GM10248 (cell line): ENCODE measurements at regions not wholly inside any gene's neighbourhood (a gene's known extent, or its start where the extent isn't known, plus 50 kb on each side); places are given as distances from the start of the nearest gene placed in this dataset.

Experiments used
- CTCF ChIA-PET: fragments of 300-600 bp; sonication (Branson Sonifier 250); formaldehyde crosslinking; extraction: SDS; loops from one replicate; lab custom pipeline; 2021; ENCODE audit warnings: antibody characterized with exemption; lab: Yijun Ruan, JAX
- POLR2A ChIA-PET: fragments of 350-650 bp; sonication (Branson Sonifier 250); formaldehyde crosslinking; extraction: SDS; loops from one replicate; lab custom pipeline; 2020; ENCODE audit warnings: antibody characterized with exemption; lab: Yijun Ruan, JAX
- DNase-seq: peaks from one replicate; pipeline ENCODE4 v3.0.0; 2012; ENCODE audit errors: extremely low spot score
- TF ChIP-seq, protein P1 (sequence below): IDR thresholded peaks from 2 replicates; pipeline ENCODE4 v1.5.1; 2012; ENCODE audit warnings: mild to moderate bottlenecking, low read depth; ENCODE audit errors: extremely low read depth, missing control alignments, control extremely low read depth

DNA sequence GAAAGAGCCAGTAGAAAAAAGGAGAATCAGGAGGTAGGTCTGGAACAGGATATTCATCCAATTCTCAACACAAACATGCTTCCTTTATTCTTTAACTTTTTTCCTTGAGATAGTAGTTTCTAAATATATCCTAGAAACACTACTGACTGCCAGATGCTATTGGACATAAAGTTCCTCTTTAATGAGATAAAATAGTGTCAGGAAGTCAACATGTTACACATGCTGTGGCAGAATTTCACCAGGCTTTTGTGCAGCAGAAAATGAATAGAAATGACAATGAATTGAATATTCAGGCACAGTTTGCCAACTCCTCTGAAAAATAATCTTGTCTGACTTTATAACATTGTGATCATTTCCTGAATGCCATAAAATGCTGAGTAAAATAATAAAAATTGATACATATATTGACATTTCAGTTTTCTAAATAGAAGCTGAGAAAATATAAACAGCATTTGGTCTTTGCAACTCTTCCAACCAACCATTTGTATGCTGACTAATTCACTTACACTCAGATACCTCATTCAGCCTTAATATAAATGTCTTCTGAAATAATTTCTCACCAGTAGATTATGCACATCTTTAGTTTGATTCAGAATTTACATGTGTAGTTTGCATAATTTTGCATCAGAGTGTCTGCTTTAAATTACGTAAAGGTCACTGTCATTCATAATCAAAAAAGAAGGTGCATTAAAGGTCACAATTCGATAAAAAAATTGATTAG lies 486.1 kb upstream of the ADGRL2 start:
- TF ChIP-seq, protein P1, sequence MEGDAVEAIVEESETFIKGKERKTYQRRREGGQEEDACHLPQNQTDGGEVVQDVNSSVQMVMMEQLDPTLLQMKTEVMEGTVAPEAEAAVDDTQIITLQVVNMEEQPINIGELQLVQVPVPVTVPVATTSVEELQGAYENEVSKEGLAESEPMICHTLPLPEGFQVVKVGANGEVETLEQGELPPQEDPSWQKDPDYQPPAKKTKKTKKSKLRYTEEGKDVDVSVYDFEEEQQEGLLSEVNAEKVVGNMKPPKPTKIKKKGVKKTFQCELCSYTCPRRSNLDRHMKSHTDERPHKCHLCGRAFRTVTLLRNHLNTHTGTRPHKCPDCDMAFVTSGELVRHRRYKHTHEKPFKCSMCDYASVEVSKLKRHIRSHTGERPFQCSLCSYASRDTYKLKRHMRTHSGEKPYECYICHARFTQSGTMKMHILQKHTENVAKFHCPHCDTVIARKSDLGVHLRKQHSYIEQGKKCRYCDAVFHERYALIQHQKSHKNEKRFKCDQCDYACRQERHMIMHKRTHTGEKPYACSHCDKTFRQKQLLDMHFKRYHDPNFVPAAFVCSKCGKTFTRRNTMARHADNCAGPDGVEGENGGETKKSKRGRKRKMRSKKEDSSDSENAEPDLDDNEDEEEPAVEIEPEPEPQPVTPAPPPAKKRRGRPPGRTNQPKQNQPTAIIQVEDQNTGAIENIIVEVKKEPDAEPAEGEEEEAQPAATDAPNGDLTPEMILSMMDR, result no peak
- CTCF ChIA-PET, result no interaction called here
- POLR2A ChIA-PET, result no interaction called here
- no peak for DNase-seq

DNA sequence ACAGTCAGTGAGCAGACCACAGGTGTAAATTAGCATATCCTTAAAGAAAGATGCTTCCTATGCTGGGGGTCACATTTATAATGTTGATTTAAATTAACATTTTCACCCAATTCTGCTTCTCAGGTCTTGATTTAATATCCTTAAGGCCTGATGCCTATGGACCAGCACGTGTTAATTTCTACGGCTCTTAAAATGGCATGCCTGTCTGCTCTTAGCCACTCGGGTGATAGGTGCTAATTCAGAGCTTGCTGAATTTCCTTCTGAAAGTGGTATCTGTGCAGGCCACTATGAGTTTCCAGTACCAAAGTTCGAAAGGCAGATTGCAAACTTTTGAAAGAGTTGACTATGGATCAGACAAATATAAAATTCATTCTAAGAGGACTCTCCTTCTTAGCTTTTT lies 487.4 kb upstream of the ADGRL2 start:
- TF ChIP-seq, protein P1, result no peak
- ChIA-PET POLR2A (no interaction called here), CTCF (interaction anchor here (1.1 kb wide), 1 partner anchor 12 kb away, joined by 4 read pairs; no protein-coding TSS in a partner anchor)
- DNase-seq, result no peak

- TF ChIP-seq, protein P1, result no peak
- ChIA-PET POLR2A (no interaction called here), CTCF (no interaction called here)
- no peak for DNase-seq
These were observed 488.4 kb upstream of the ADGRL2 start for GRCh38 chr1:81312272-81312754.

- ChIA-PET CTCF (no interaction called here), POLR2A (no interaction called here)
- no peak for DNase-seq
- TF ChIP-seq, protein P1, result no peak
These were observed 490.5 kb upstream of the ADGRL2 start for GRCh38 chr1:81310250-81310649.

- ChIA-PET POLR2A (no interaction called here), CTCF (no interaction called here)
- TF ChIP-seq, protein P1, result no peak
- DNase-seq, result no peak
These were observed 492.5 kb upstream of the ADGRL2 start for GRCh38 chr1:81308191-81308590.

GRCh38 chr1:81307786-81308185 lies 492.9 kb upstream of the ADGRL2 start:
- DNase-seq, result no peak
- ChIA-PET POLR2A (no interaction called here), CTCF (no interaction called here)
- TF ChIP-seq, protein P1, result no peak
